Prostate gland (tissue), 2 donors: ENCODE measurements at regions not wholly inside any gene's neighbourhood (a gene's known extent, or its start where the extent isn't known, plus 50 kb on each side); places are given as distances from the start of the nearest gene placed in this dataset.

Experiments
- POLR2A ChIP-seq: fragments of 450-650 bp; IDR thresholded peaks from one replicate; pipeline ENCODE4 v1.6.1; 2016; ENCODE audit warnings: antibody characterized with exemption, mild to moderate bottlenecking
- TF ChIP-seq, protein P1 (sequence below), 4 experiments: fragments of 200-600 bp in 2 of 4; fragments of 450-650 bp in 2 of 4; sonication (generic) in 2 of 4; IDR thresholded peaks; 1 replicate in 3 of 4; 2 replicates in 1 of 4; pipeline ENCODE4 v1.5.1; 2016 to 2019; ENCODE audit warnings: antibody characterized with exemption in 4 of 4, mild to moderate bottlenecking in 2 of 4, moderate library complexity in 2 of 4

GRCh38 chr13:22690756-22691155, 490.0 kb upstream of the SGCG start:
- TF ChIP-seq, protein P1, sequence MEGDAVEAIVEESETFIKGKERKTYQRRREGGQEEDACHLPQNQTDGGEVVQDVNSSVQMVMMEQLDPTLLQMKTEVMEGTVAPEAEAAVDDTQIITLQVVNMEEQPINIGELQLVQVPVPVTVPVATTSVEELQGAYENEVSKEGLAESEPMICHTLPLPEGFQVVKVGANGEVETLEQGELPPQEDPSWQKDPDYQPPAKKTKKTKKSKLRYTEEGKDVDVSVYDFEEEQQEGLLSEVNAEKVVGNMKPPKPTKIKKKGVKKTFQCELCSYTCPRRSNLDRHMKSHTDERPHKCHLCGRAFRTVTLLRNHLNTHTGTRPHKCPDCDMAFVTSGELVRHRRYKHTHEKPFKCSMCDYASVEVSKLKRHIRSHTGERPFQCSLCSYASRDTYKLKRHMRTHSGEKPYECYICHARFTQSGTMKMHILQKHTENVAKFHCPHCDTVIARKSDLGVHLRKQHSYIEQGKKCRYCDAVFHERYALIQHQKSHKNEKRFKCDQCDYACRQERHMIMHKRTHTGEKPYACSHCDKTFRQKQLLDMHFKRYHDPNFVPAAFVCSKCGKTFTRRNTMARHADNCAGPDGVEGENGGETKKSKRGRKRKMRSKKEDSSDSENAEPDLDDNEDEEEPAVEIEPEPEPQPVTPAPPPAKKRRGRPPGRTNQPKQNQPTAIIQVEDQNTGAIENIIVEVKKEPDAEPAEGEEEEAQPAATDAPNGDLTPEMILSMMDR (IDR thresholded peaks at IDR 0.05) = no peak
- TF ChIP-seq POLR2A = no peak
